Aorta (tissue), 5 donors: ENCODE measurements at regions not wholly inside any gene's neighbourhood (a gene's known extent, or its start where the extent isn't known, plus 50 kb on each side); places are given as distances from the start of the nearest gene placed in this dataset.

Experiments used
- ATAC-seq: fragments of 200-7000 bp; cut with Tn5 transposase; one replicate; pipeline ENCODE4 v1.9.1; 2022; ENCODE audit warnings: moderate library complexity; ENCODE audit not compliant: low FRiP score
- DNase-seq, 2 donors: peaks; one replicate each; pipeline ENCODE4 v3.0.0-alpha.2; 2020
- H3K27ac ChIP-seq, 2 donors: one replicate each; pipeline ENCODE4 v1.5.1; 2013; ENCODE audit warnings: low read length in 2 of 2, mild to moderate bottlenecking in 2 of 2, moderate library complexity in 2 of 2, control low read depth in 1 of 2, inconsistent platforms in 1 of 2, low read depth in 1 of 2
- H3K27me3 ChIP-seq, 2 donors: one replicate each; pipeline ENCODE4 v1.6.1; 2013; ENCODE audit warnings: control low read depth in 1 of 2, low read length in 1 of 2, mild to moderate bottlenecking in 1 of 2, moderate library complexity in 1 of 2; ENCODE audit not compliant: insufficient read depth in 2 of 2, control insufficient read depth in 1 of 2
- H3K36me3 ChIP-seq, 2 donors: one replicate each; pipeline ENCODE4 v1.6.1; 2013; ENCODE audit warnings: control low read depth in 1 of 2, low read length in 1 of 2, mild to moderate bottlenecking in 1 of 2; ENCODE audit not compliant: insufficient read depth in 2 of 2, control insufficient read depth in 1 of 2
- H3K4me1 ChIP-seq, 2 donors: one replicate each; pipeline ENCODE4 v1.6.1; 2013; ENCODE audit warnings: low read length in 2 of 2, control low read depth in 1 of 2, mild to moderate bottlenecking in 1 of 2, moderate library complexity in 1 of 2; ENCODE audit not compliant: insufficient read depth in 2 of 2, control insufficient read depth in 1 of 2
- H3K4me3 ChIP-seq, 2 donors: one replicate each; pipeline ENCODE4 v1.5.1; 2013; ENCODE audit warnings: low read length in 2 of 2, control low read depth in 1 of 2, mild to moderate bottlenecking in 1 of 2
- H3K9me3 ChIP-seq: one replicate; pipeline ENCODE4 v1.6.1; 2013; ENCODE audit warnings: mild to moderate bottlenecking, low read length; ENCODE audit not compliant: control insufficient read depth
- WGBS, 2 donors: extraction: QIAGEN DNeasy Blood & Tissue Kit; methylation state at CpG; one replicate each; pipeline ENCODE4 v1.1.7; 2013; 5-methylcytosine and 5-hydroxymethylcytosine counted together
- intact Hi-C, 2 donors: fragments of 100-400 bp; cut with DNase I; formaldehyde crosslinking; loops; one replicate each; pipeline versions ENCODE4 v1.14.2 to v1.15.0; 2022
- donor health status: healthy with polysubstance abuse.
- donor health status: Bipolar disorder and iron deficiency.
- donor health status: DM: no; HTN: no; CAD: no.
- donor health status: DM: no; HTN: no; CAD: no.
- donor health status: DM: yes; HTN: yes; CAD: no.

DNA sequence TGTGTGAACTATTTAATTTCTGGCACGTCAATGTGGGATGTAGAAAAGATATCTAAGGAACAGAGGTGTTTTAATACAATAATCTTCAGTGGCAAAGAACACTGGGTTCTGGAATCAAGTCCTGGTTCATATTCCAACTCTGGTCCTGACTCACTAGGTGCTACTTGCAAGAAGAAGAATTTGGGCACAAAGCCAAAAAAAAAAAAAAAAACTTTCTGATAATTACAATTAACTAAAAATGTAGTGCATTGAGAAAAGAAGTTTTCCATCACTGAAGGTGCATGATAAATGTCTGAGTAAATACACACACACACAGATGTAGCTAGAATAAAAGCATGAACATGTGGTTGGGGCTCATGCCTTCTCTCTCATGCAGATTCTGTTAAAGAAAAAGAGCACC is 424.4 kb upstream of the REG3G start:
- Histone ChIP-seq H3K27ac (no peak overlapping the region), H3K9me3 (no peaks in the 10 kb centered on the region), H3K27me3 (no peaks in the 10 kb centered on the region), H3K4me1 (no peaks in the 10 kb centered on the region), H3K4me3 (no peak overlapping the region), H3K36me3 (no peaks in the 10 kb centered on the region)
- intact Hi-C loops, result no loop called here
- ATAC-seq (no peak), DNase-seq (no peak)
- 90 to 93% methylated on average over 1 of the region's 1 CpG for WGBS, 2 donors

DNA sequence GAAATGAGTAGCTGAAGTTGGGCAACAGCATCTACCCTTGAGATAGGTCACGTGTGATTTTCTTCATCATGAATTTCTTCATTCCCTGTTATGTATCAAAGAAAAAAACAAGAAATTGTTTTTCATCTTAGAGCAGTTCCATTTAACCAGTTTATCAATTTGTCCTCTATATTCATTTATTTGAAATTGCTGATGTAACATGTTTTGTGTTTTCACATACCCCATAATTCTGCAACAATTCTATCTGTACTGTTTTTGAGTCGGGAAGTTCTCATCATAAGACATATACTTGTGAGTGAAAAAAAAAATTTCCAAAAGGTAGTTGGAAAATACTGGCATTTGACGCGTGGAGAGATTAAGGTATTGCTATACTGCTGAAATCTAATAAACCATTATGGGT is 422.6 kb upstream of the REG3G start:
- Histone ChIP-seq H3K9me3 (no peaks in the 10 kb centered on the region), H3K27me3 (no peaks in the 10 kb centered on the region), H3K4me3 (no peak overlapping the region), H3K36me3 (no peaks in the 10 kb centered on the region), H3K4me1 (no peaks in the 10 kb centered on the region), H3K27ac (no peak overlapping the region)
- ATAC-seq (no peak), DNase-seq (no peak)
- intact Hi-C loops, result no loop called here
- 93 to 95% methylated on average over 4 of the region's 4 CpGs for WGBS, 2 donors

DNA sequence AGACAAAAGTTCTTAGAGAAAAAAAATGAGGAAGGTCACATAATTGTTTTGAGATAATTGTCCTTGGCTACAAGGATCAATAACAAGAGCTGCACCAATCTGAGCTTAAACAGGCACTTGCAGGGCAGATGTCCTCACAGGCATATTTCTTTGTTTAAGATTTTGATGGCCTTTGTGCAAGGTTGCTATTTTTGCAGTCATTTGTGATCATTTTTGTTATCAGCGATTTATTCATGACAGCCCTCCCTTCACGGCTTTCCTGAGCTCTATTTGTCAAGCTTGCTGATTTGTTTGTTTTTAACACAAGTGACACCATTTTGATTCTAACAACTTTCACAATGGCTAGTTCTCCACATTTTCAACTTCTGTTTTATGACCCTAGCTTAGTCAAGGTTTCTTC is 418.6 kb upstream of the REG3G start:
- intact Hi-C loops, result no loop called here
- Histone ChIP-seq H3K9me3 (no peaks in the 10 kb centered on the region), H3K4me1 (no peaks in the 10 kb centered on the region), H3K27me3 (no peaks in the 10 kb centered on the region), H3K27ac (no peak overlapping the region), H3K36me3 (no peaks in the 10 kb centered on the region), H3K4me3 (no peak overlapping the region)
- ATAC-seq (no peak), DNase-seq (no peak)
- WGBS, 2 donors, result 17 to 25% methylated on average over 2 of the region's 2 CpGs

DNA sequence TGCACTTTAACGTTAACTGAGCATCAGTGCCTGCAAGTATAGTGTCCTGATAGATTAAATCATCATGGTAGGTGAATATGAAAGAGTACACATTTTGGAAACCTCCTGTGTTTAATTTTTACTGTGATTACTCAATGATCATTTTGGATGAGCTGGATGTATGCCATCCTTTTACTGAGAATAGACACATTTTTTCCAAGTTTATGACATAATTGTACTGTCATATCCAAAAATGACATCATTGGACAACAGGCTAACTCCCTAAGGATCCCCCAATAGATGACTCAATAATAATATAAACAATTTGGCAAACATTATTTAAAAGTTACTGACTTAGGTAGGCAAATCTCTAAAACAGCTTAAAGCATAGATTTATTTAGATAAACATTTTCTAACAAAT is 410.8 kb upstream of the REG3G start:
- no peaks in the 10 kb centered on the region for H3K4me1 ChIP-seq
- no peak for ATAC-seq
- no peaks in the 10 kb centered on the region for H3K27me3 ChIP-seq
- 81 to 87% methylated on average over 1 of the region's 1 CpG for WGBS, 2 donors
- H3K27ac ChIP-seq, result no peak overlapping the region
- H3K36me3 ChIP-seq, result no peaks in the 10 kb centered on the region
- H3K9me3 ChIP-seq, result no peaks in the 10 kb centered on the region
- no peak for DNase-seq
- intact Hi-C loops, result no loop called here
- no peak overlapping the region for H3K4me3 ChIP-seq

DNA sequence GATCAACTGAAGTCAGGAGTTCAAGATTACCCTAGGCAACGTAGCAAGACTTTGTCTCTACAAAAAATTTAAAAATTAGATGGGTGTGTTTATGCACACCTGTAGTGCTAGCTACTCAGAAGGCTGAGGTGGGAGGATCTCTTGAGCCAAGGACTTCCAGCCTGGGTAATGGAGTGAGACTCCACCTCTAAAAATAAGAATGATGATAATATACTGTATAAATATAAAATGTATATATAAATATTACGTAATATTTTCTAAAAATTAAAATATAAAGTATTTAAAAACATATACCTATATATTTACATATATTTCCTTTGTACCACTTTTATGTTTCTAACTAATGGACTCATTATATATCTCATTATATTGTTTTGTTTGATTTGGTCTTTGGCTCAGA is 409.5 kb upstream of the REG3G start:
- H3K9me3 ChIP-seq, result no peaks in the 10 kb centered on the region
- H3K27ac ChIP-seq, result no peak overlapping the region
- no peaks in the 10 kb centered on the region for H3K36me3 ChIP-seq
- H3K4me1 ChIP-seq, result no peaks in the 10 kb centered on the region
- 83 to 85% methylated on average over 2 of the region's 2 CpGs for WGBS, 2 donors
- DNase-seq, result no peak
- no peak for ATAC-seq
- no peak overlapping the region for H3K4me3 ChIP-seq
- intact Hi-C loops, result no loop called here
- no peaks in the 10 kb centered on the region for H3K27me3 ChIP-seq

DNA sequence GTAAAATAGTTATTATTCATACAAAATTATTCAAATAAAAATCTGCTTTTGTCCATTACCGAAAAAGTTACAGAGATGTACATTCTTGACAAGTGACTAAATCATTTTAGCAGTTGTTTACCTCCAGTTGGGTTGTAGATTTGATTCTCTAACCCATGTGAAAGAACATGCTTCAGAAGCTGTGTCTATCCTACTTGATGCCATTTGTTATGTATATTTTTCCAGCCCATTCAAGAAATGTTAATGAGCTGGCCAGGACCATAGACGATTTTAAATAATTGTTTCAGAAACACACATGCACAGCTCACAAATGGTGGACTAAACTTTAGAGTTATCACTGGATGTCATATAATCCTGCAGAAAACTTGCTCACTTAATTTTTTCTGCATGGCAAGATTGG is 391.1 kb upstream of the REG3G start:
- H3K27me3 ChIP-seq, result no peaks in the 10 kb centered on the region
- no peak for ATAC-seq
- no peak overlapping the region for H3K4me3 ChIP-seq
- DNase-seq, result no peak
- intact Hi-C loops, result no loop called here
- WGBS, 2 donors, result 68 to 76% methylated on average over 2 of the region's 2 CpGs
- H3K27ac ChIP-seq, result no peak overlapping the region
- no peaks in the 10 kb centered on the region for H3K36me3 ChIP-seq
- H3K9me3 ChIP-seq, result no peaks in the 10 kb centered on the region
- H3K4me1 ChIP-seq, result no peaks in the 10 kb centered on the region

DNA sequence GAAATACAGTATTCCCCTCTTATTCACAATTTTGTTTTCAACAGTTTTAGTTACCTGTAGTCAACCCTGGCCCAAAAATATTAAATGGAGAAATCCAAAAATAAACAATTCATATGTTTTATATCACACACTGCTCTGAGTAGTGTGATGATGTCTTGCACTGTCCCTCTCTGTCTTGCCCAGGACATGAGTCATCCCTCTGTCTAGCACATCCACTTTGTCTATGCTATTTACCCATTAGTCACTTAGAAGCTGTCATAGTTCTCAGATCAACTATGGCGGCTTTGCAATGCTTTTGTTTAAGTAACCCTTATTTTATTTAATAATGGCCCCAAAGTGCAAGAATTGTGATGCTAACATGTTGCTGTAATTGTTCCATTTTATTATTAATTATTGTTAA is 380.6 kb upstream of the REG3G start:
- no peaks in the 10 kb centered on the region for H3K27me3 ChIP-seq
- ATAC-seq (no peak), DNase-seq (no peak)
- no peaks in the 10 kb centered on the region for H3K4me1 ChIP-seq
- H3K27ac ChIP-seq, result no peak overlapping the region
- intact Hi-C loops, result no loop called here
- no peak overlapping the region for H3K4me3 ChIP-seq
- H3K9me3 ChIP-seq, result no peaks in the 10 kb centered on the region
- 71 to 80% methylated on average over 1 of the region's 1 CpG for WGBS, 2 donors
- no peaks in the 10 kb centered on the region for H3K36me3 ChIP-seq

DNA sequence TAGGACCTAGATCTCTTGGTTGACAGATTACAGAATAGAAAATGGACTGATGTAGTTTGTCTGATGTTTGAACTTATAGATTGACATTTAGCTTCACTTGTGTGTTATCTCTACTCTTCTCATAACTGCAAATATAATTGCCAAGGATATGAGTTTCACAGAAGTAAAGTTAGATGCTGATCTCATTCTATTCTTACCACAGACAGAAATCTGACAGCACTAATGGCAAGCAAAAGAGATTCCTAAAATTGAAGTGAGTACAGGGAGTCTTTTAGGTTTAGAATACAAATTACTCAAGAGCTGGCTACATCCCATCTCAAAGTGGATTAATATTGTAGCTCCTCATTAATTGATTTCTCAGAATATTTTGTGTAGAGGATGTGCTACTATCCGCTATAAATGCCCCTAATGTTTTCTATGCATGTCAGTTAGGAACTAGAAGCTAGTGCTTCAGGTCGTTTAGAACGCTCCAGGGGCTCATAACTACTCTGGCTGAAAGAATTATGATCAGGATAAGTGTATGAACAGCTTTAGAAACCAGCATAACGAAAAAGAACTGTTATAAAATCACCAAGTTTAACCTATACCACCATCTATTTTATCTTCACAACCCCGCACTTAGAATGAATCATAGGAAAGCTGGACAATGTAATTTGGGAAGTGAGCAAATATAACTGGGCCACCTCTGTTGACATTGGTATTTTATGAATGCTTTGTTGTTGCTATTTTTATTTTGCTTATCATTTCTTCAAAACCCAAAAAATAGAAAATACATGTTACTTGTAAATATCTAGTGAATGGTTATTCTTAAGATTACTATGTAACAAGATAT is 378.8 kb upstream of the REG3G start:
- Histone ChIP-seq H3K27ac (no peak overlapping the region), H3K4me1 (no peaks in the 10 kb centered on the region), H3K4me3 (no peak overlapping the region), H3K27me3 (no peaks in the 10 kb centered on the region), H3K9me3 (no peaks in the 10 kb centered on the region), H3K36me3 (no peaks in the 10 kb centered on the region)
- ATAC-seq (no peak), DNase-seq (no peak)
- intact Hi-C loops, result no loop called here
- 38 to 46% methylated on average over 5 of the region's 5 CpGs for WGBS, 2 donors

DNA sequence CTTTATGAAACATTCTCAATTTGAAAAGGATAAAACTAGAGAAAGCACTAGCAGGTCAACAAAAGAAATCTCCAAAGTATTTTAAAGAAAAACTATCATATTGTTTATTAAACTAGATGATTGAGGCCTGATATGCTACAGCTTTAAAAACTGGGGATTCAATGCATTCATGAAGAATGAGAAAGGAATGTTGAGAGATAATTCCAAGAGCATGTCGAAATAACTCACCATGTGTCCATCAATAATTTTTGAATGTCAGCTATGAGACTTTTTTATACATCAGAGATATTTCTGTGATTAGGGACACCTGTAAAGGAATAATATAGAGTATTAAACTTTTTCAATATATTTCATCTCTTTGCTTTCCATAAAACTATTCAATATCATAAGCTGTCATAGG is 376.9 kb upstream of the REG3G start:
- H3K27ac ChIP-seq, result no peak overlapping the region
- ATAC-seq (no peak), DNase-seq (no peak)
- no peaks in the 10 kb centered on the region for H3K9me3 ChIP-seq
- H3K4me3 ChIP-seq, result no peak overlapping the region
- no peaks in the 10 kb centered on the region for H3K4me1 ChIP-seq
- H3K36me3 ChIP-seq, result no peaks in the 10 kb centered on the region
- WGBS, 2 donors, result 56 to 74% methylated on average over 1 of the region's 1 CpG
- intact Hi-C loops, result no loop called here
- H3K27me3 ChIP-seq, result no peaks in the 10 kb centered on the region
